H9 (cell line): ENCODE measurements at regions not wholly inside any gene's neighbourhood (a gene's known extent, or its start where the extent isn't known, plus 50 kb on each side); places are given as distances from the start of the nearest gene placed in this dataset.

Experiments used
- DNase-seq: peaks from one replicate; pipeline ENCODE4 v3.0.0-alpha.2; 2017
- H2AFZ ChIP-seq: one replicate; pipeline ENCODE4 v1.6.1; 2013; ENCODE audit warnings: mild to moderate bottlenecking, low read length, control low read depth, moderate library complexity
- H2AK5ac ChIP-seq: 2 replicates; pipeline ENCODE4 v1.6.1; 2013; ENCODE audit warnings: low read length, control low read depth, mixed read lengths; ENCODE audit not compliant: insufficient read length
- H2BK120ac ChIP-seq: one replicate; pipeline ENCODE4 v1.6.1; 2013; ENCODE audit warnings: low read depth, mild to moderate bottlenecking, low read length, control low read depth, inconsistent platforms; ENCODE audit not compliant: poor library complexity, severe bottlenecking
- H2BK12ac ChIP-seq: 2 replicates; pipeline ENCODE4 v1.6.1; 2013; ENCODE audit warnings: low read length, control low read depth, mixed read lengths, low read depth; ENCODE audit not compliant: insufficient read length
- H2BK15ac ChIP-seq: 2 replicates; pipeline ENCODE4 v1.6.1; 2013; ENCODE audit warnings: low read depth, low read length, control low read depth
- H2BK20ac ChIP-seq: one replicate; pipeline ENCODE4 v1.6.1; 2013; ENCODE audit warnings: low read depth, mild to moderate bottlenecking, low read length, control low read depth, inconsistent platforms; ENCODE audit not compliant: poor library complexity, severe bottlenecking
- H2BK5ac ChIP-seq: 2 replicates; pipeline ENCODE4 v1.6.1; 2013; ENCODE audit warnings: low read length, control low read depth, mixed read lengths; ENCODE audit not compliant: insufficient read length
- H3K14ac ChIP-seq: 2 replicates; pipeline ENCODE4 v1.6.1; 2013; ENCODE audit warnings: low read length, control low read depth; ENCODE audit not compliant: insufficient read depth
- H3K18ac ChIP-seq: 2 replicates; pipeline ENCODE4 v1.6.1; 2013; ENCODE audit warnings: low read depth, mild to moderate bottlenecking, mixed read lengths, low read length, control low read depth; ENCODE audit not compliant: insufficient read length
- H3K23ac ChIP-seq: 2 replicates; pipeline ENCODE4 v1.6.1; 2013; ENCODE audit warnings: low read length, control low read depth, mixed read lengths, low read depth; ENCODE audit not compliant: insufficient read length
- H3K23me2 ChIP-seq: 2 replicates; pipeline ENCODE4 v1.6.1; 2013; ENCODE audit warnings: low read depth, mild to moderate bottlenecking, mixed read lengths, low read length, control low read depth; ENCODE audit not compliant: insufficient read length, poor library complexity, severe bottlenecking
- H3K27ac ChIP-seq: 2 replicates; pipeline ENCODE4 v1.5.1; 2013; ENCODE audit warnings: low read length, control low read depth, mixed read lengths, low read depth; ENCODE audit not compliant: insufficient read length
- H3K27me3 ChIP-seq: 2 replicates; pipeline ENCODE4 v1.6.1; 2013; ENCODE audit warnings: low read length, control low read depth, inconsistent platforms; ENCODE audit not compliant: insufficient read depth
- H3K4ac ChIP-seq: 2 replicates; pipeline ENCODE4 v1.6.1; 2013; ENCODE audit warnings: low read depth, mild to moderate bottlenecking, control low read depth, inconsistent platforms, low read length, moderate library complexity
- H3K4me1 ChIP-seq: 2 replicates; pipeline ENCODE4 v1.6.1; 2013; ENCODE audit warnings: low read length, control low read depth, inconsistent platforms; ENCODE audit not compliant: insufficient read depth
- H3K4me2 ChIP-seq: 2 replicates; pipeline ENCODE4 v1.6.1; 2013; ENCODE audit warnings: low read length, control low read depth, mixed read lengths; ENCODE audit not compliant: insufficient read length, insufficient read depth
- H3K56ac ChIP-seq: 2 replicates; pipeline ENCODE4 v1.6.1; 2013; ENCODE audit warnings: low read depth, mild to moderate bottlenecking, mixed read lengths, low read length, control low read depth; ENCODE audit not compliant: insufficient read length
- H3K79me1 ChIP-seq: 2 replicates; pipeline ENCODE4 v1.6.1; 2013; ENCODE audit warnings: low read depth, mild to moderate bottlenecking, moderate library complexity, low read length, control low read depth, inconsistent platforms; ENCODE audit not compliant: insufficient read depth, poor library complexity, severe bottlenecking
- H3K79me2 ChIP-seq: 2 replicates; pipeline ENCODE4 v1.6.1; 2013; ENCODE audit warnings: low read length, control low read depth, inconsistent platforms; ENCODE audit not compliant: insufficient read depth
- H3K9ac ChIP-seq: 2 replicates; pipeline ENCODE4 v1.6.1; 2013; ENCODE audit warnings: low read length, control low read depth, mixed read lengths; ENCODE audit not compliant: insufficient read length; ENCODE audit errors: extremely low read depth
- H3K9me3 ChIP-seq: one replicate; pipeline ENCODE4 v1.6.1; 2013; ENCODE audit warnings: low read depth, low read length, inconsistent platforms; ENCODE audit not compliant: control insufficient read depth
- H3T11ph ChIP-seq: one replicate; pipeline ENCODE4 v1.6.1; 2013; ENCODE audit warnings: mild to moderate bottlenecking, low read length, control low read depth, inconsistent platforms
- H4K20me1 ChIP-seq: one replicate; pipeline ENCODE4 v1.6.1; 2013; ENCODE audit not compliant: control insufficient read depth, insufficient read length, insufficient read depth
- H4K5ac ChIP-seq: 2 replicates; pipeline ENCODE4 v1.6.1; 2013; ENCODE audit warnings: low read depth, mild to moderate bottlenecking, mixed read lengths, low read length, control low read depth; ENCODE audit not compliant: insufficient read length
- H4K8ac ChIP-seq: replicated peaks from 2 replicates; pipeline ENCODE4 v1.6.1; 2013; ENCODE audit warnings: low read length, control low read depth, mixed read lengths, low read depth; ENCODE audit not compliant: insufficient read length
- H4K91ac ChIP-seq: 2 replicates; pipeline ENCODE4 v1.6.1; 2013; ENCODE audit warnings: low read depth, mild to moderate bottlenecking, moderate library complexity, mixed read lengths, low read length, control low read depth; ENCODE audit not compliant: insufficient read length
- H3K27ac Mint-ChIP-seq, 3 experiments: 2 replicates in 2 of 3; 3 replicates in 1 of 3; pipeline ENCODE4 v1.8.0; 2020 to 2021; ENCODE audit warnings: mixed read lengths in 3 of 3, mild to moderate bottlenecking in 1 of 3, moderate library complexity in 1 of 3
- H3K27me3 Mint-ChIP-seq: 2 replicates; pipeline ENCODE4 v1.8.0; 2021; ENCODE audit warnings: low read depth, mild to moderate bottlenecking, moderate library complexity, mixed read lengths
- H3K36me3 Mint-ChIP-seq, 3 experiments: 2 replicates in 2 of 3; 3 replicates in 1 of 3; pipeline ENCODE4 v1.8.0; 2020 to 2021; ENCODE audit warnings: low read depth in 3 of 3, mixed read lengths in 3 of 3; ENCODE audit not compliant: insufficient read depth in 1 of 3
- H3K4me1 Mint-ChIP-seq, 2 experiments: 2 replicates each; pipeline ENCODE4 v1.8.0; 2020; ENCODE audit warnings: mixed read lengths in 2 of 2
- H3K4me3 Mint-ChIP-seq, 2 experiments: 2 replicates in 1 of 2; 3 replicates in 1 of 2; pipeline ENCODE4 v1.8.0; 2020 to 2021; ENCODE audit warnings: mild to moderate bottlenecking in 2 of 2, mixed read lengths in 2 of 2, moderate library complexity in 1 of 2
- H3K9me3 Mint-ChIP-seq, 2 experiments: 2 replicates in 1 of 2; 3 replicates in 1 of 2; pipeline ENCODE4 v1.8.0; 2020; ENCODE audit warnings: mild to moderate bottlenecking in 2 of 2, mixed read lengths in 2 of 2, moderate library complexity in 1 of 2
- WGBS: extraction: QIAGEN DNeasy Blood & Tissue Kit; methylation state at CpG from one replicate; pipeline ENCODE4 v1.1.7; 2013; ENCODE audit warnings: missing lambda C conversion rate, low lambda C conversion rate, mixed read lengths; ENCODE audit not compliant: insufficient read length; ENCODE audit errors: extremely low coverage; 5-methylcytosine and 5-hydroxymethylcytosine counted together
- TF ChIP-seq, protein P1 (sequence below): fragments of 200-600 bp; sonication (generic); conservative IDR thresholded peaks from 3 replicates; pipeline ENCODE4 v1.8.0; 2021; ENCODE audit warnings: antibody characterized with exemption, mild to moderate bottlenecking

GRCh38 chr21:27419153-27419552 lies 452.3 kb upstream of the ADAMTS5 start:
- H3K23me2 ChIP-seq, result no peaks in the 10 kb centered on the region

More at GRCh38 chr21:27419153-27419552, 452.3 kb upstream of the ADAMTS5 start:
- H3K27ac ChIP-seq, result no peak overlapping the region
- no peaks in the 10 kb centered on the region for H3K9me3 ChIP-seq
- H3K27me3 Mint-ChIP-seq, result no peaks in the 10 kb centered on the region
- no peak for DNase-seq
- H4K20me1 ChIP-seq, result no peaks in the 10 kb centered on the region
- WGBS, result no CpG with 5 or more reads among the region's 3 CpGs
- H3K4ac ChIP-seq, result no peak overlapping the region
- H3K4me3 Mint-ChIP-seq, result no peak overlapping the region
- peaks cover 24 to 29% of the 10 kb centered on the region in 2 experiments for H3K4me1 Mint-ChIP-seq
- no peak overlapping the region for H2BK12ac ChIP-seq
- no peak overlapping the region for H2AK5ac ChIP-seq
- TF ChIP-seq, protein P1, sequence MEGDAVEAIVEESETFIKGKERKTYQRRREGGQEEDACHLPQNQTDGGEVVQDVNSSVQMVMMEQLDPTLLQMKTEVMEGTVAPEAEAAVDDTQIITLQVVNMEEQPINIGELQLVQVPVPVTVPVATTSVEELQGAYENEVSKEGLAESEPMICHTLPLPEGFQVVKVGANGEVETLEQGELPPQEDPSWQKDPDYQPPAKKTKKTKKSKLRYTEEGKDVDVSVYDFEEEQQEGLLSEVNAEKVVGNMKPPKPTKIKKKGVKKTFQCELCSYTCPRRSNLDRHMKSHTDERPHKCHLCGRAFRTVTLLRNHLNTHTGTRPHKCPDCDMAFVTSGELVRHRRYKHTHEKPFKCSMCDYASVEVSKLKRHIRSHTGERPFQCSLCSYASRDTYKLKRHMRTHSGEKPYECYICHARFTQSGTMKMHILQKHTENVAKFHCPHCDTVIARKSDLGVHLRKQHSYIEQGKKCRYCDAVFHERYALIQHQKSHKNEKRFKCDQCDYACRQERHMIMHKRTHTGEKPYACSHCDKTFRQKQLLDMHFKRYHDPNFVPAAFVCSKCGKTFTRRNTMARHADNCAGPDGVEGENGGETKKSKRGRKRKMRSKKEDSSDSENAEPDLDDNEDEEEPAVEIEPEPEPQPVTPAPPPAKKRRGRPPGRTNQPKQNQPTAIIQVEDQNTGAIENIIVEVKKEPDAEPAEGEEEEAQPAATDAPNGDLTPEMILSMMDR, result no peak
- H2AFZ ChIP-seq, result no peak overlapping the region
- peaks cover 7% of the 10 kb centered on the region; the same call in 1 of the 2 replicates for H3K4me1 ChIP-seq
- H4K5ac ChIP-seq, result no peak overlapping the region
- H2BK120ac ChIP-seq, result no peak overlapping the region
- H2BK20ac ChIP-seq, result no peak overlapping the region
- no peak overlapping the region for H4K91ac ChIP-seq
- H2BK5ac ChIP-seq, result no peak overlapping the region
- H4K8ac ChIP-seq, result no peak overlapping the region
- H3T11ph ChIP-seq, result no peak overlapping the region
- no peaks in the 10 kb centered on the region for H3K79me2 ChIP-seq
- H2BK15ac ChIP-seq, result no peak overlapping the region
- H3K27ac Mint-ChIP-seq, result no peak overlapping the region
- H3K9ac ChIP-seq, result no peak overlapping the region
- no peak overlapping the region for H3K18ac ChIP-seq
- H3K56ac ChIP-seq, result no peak overlapping the region
- H3K9me3 Mint-ChIP-seq, result no peaks in the 10 kb centered on the region; a peak in 1 of 5 replicates
- H3K36me3 Mint-ChIP-seq, result peaks cover 0 to 2% (median 0%) of the 10 kb centered on the region in 3 experiments; a peak in 2 of 7 replicates
- H3K27me3 ChIP-seq, result no peaks in the 10 kb centered on the region
- H3K14ac ChIP-seq, result no peak overlapping the region
- no peak overlapping the region for H3K23ac ChIP-seq
- H3K79me1 ChIP-seq, result no peaks in the 10 kb centered on the region
- no peak overlapping the region for H3K4me2 ChIP-seq
